ENCODE measurements at regions not wholly inside any gene's neighbourhood (a gene's known extent, or its start where the extent isn't known, plus 50 kb on each side); places are given as distances from the start of the nearest gene placed in this dataset.

- no peaks in the 10 kb centered on the region for H3K9me3 ChIP-seq
- H3K4me3 ChIP-seq, result no peak overlapping the region
- TF ChIP-seq EP300 (IDR thresholded peaks at IDR 0.05) (no peak), POLR2AphosphoS5 (IDR thresholded peaks at IDR 0.05) (no peak), POLR2A (IDR thresholded peaks at IDR 0.05) (no peak)
- TF ChIP-seq, protein P1, sequence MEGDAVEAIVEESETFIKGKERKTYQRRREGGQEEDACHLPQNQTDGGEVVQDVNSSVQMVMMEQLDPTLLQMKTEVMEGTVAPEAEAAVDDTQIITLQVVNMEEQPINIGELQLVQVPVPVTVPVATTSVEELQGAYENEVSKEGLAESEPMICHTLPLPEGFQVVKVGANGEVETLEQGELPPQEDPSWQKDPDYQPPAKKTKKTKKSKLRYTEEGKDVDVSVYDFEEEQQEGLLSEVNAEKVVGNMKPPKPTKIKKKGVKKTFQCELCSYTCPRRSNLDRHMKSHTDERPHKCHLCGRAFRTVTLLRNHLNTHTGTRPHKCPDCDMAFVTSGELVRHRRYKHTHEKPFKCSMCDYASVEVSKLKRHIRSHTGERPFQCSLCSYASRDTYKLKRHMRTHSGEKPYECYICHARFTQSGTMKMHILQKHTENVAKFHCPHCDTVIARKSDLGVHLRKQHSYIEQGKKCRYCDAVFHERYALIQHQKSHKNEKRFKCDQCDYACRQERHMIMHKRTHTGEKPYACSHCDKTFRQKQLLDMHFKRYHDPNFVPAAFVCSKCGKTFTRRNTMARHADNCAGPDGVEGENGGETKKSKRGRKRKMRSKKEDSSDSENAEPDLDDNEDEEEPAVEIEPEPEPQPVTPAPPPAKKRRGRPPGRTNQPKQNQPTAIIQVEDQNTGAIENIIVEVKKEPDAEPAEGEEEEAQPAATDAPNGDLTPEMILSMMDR (IDR thresholded peaks at IDR 0.05), result no peak
- peak in 1 of 2 donors; percentile 62 for DNase-seq (ENCODE audit: low spot score in 2 of 2)
- H3K36me3 ChIP-seq, result no peaks in the 10 kb centered on the region
- 20% methylated on average over 6 of the region's 6 CpGs for WGBS
- no peaks in the 10 kb centered on the region for H3K27me3 ChIP-seq
- H3K27ac ChIP-seq, result no peak overlapping the region
- H3K4me1 ChIP-seq, result peaks cover 7% of the 10 kb centered on the region
Measured at GRCh38 chr14:37901978-37902377, 305.7 kb upstream of the SSTR1 start.

DNA sequence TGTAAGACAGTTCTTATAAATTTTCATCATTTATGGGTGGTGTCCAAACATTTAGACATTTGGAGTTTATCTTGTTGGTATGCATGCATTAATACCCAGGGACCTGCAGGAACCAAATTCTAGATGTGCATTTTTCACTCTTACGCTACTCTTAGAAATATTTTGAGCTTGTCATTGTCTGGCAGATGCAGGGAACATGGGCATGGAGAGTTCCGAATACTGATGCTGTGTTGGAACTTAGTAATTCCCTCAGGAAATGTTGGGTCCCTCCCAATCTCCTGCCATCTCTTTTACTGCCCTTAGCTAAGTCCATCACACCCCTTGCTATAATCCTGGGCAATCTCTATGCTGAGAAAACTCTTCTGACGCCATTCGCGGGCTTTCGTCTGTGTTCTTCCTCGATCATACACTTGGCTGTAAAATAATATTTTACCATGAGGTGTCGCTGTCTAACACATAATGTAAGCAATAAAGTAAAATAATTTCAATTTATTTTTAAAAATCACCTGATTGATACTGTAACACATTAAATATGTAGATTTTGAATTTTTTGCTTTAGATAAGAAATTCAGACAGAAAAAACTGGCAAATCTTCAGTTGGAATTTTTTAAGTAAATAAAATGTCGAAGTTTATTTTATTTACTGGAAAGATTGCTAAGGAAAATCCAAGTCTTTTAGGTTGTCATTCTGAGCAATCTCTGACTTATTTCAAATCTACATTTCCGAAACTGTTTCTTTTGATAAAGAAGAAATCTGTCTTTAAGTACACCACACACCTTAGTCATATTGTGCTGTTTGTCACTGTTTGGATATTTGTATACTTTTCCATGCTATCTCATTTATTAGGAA lies 304.1 kb upstream of the SSTR1 start:
- no peak for DNase-seq (ENCODE audit: low spot score in 2 of 2)
- Histone ChIP-seq H3K27ac (no peak overlapping the region), H3K4me3 (no peak overlapping the region), H3K9me3 (no peaks in the 10 kb centered on the region), H3K36me3 (no peaks in the 10 kb centered on the region), H3K4me1 (peaks cover 7% of the 10 kb centered on the region), H3K27me3 (no peaks in the 10 kb centered on the region)
- WGBS, result 26% methylated on average over 10 of the region's 10 CpGs
- no peak for TF ChIP-seq EP300 (IDR thresholded peaks at IDR 0.05)
- TF ChIP-seq POLR2A (IDR thresholded peaks at IDR 0.05), result no peak
- TF ChIP-seq, protein P1 (IDR thresholded peaks at IDR 0.05), result peak; percentile 7 to 44
- TF ChIP-seq POLR2AphosphoS5 (IDR thresholded peaks at IDR 0.05), result no peak

DNA sequence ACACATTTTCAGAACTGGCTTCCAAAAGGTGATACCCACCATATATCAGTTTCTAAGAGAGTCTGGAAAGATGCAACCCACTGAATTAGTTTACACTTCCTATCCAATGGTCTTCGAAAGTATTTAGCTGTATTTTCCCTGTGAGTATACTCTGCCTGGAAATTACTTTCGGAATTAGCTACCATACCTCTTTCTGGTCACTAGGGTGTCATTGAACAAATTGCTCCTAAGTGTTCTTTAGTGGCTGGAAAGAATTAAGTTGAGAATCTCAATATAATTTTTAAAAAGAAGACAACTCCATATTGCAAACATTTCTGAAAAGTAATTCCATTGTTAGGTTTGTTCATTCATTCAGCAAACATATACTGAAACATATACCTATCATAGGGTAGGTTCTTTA lies 283.1 kb upstream of the SSTR1 start:
- Histone ChIP-seq H3K27ac (no peak overlapping the region), H3K9me3 (no peaks in the 10 kb centered on the region), H3K27me3 (no peaks in the 10 kb centered on the region), H3K4me1 (no peaks in the 10 kb centered on the region), H3K4me3 (no peak overlapping the region), H3K36me3 (no peaks in the 10 kb centered on the region)
- TF ChIP-seq POLR2A (IDR thresholded peaks at IDR 0.05) (no peak), EP300 (IDR thresholded peaks at IDR 0.05) (no peak), POLR2AphosphoS5 (IDR thresholded peaks at IDR 0.05) (no peak)
- TF ChIP-seq, protein P1 (IDR thresholded peaks at IDR 0.05), result no peak
- no peak for DNase-seq (ENCODE audit: low spot score in 2 of 2)
- 98% methylated on average over 2 of the region's 2 CpGs for WGBS

- TF ChIP-seq EP300 (IDR thresholded peaks at IDR 0.05) (no peak), POLR2A (IDR thresholded peaks at IDR 0.05) (no peak), POLR2AphosphoS5 (IDR thresholded peaks at IDR 0.05) (no peak)
- H3K4me3 ChIP-seq, result no peak overlapping the region
- no peak overlapping the region for H3K27ac ChIP-seq
- H3K9me3 ChIP-seq, result no peaks in the 10 kb centered on the region
- no peaks in the 10 kb centered on the region for H3K27me3 ChIP-seq
- DNase-seq (ENCODE audit: low spot score in 2 of 2), result no peak
- H3K36me3 ChIP-seq, result no peaks in the 10 kb centered on the region
- H3K4me1 ChIP-seq, result no peaks in the 10 kb centered on the region
- WGBS, result 66% methylated on average over 6 of the region's 6 CpGs
Measured at GRCh38 chr14:37932008-37932407, 275.7 kb upstream of the SSTR1 start.

- Histone ChIP-seq H3K27me3 (no peaks in the 10 kb centered on the region), H3K9me3 (no peaks in the 10 kb centered on the region), H3K27ac (no peak overlapping the region), H3K4me1 (no peaks in the 10 kb centered on the region), H3K36me3 (no peaks in the 10 kb centered on the region), H3K4me3 (no peak overlapping the region)
- no peak for DNase-seq (ENCODE audit: low spot score in 2 of 2)
- 43% methylated on average over 5 of the region's 5 CpGs for WGBS
- TF ChIP-seq EP300 (IDR thresholded peaks at IDR 0.05), result no peak
- TF ChIP-seq, protein P1 (IDR thresholded peaks at IDR 0.05), result no peak
- no peak for TF ChIP-seq POLR2A (IDR thresholded peaks at IDR 0.05)
- TF ChIP-seq POLR2AphosphoS5 (IDR thresholded peaks at IDR 0.05), result no peak
Measured at GRCh38 chr14:37932481-37932880, 275.2 kb upstream of the SSTR1 start.
